ENCODE measurements at regions not wholly inside any gene's neighbourhood (a gene's known extent, or its start where the extent isn't known, plus 50 kb on each side); places are given as distances from the start of the nearest gene placed in this dataset.

- Histone ChIP-seq H3K27ac (replicated peaks; ENCODE audit: low read length) (peak overlapping the region; percentile 7), H3K18ac (ENCODE audit: low read length) (peak overlapping the region; percentile 91), H2BK120ac (ENCODE audit: low read depth, low read length) (no peak overlapping the region), H4K91ac (ENCODE audit: low read depth, low read length, poor library complexity) (no peak overlapping the region), H3K4me2 (ENCODE audit: insufficient read depth, low read length, poor library complexity, severe bottlenecking) (no peak overlapping the region), H2AFZ (ENCODE audit: low read length) (no peak overlapping the region), H3K27me3 (ENCODE audit: control insufficient read depth in 3 of 3, insufficient read depth in 3 of 3, low read depth in 1 of 3, low read length in 3 of 3) (no peaks in the 10 kb centered on the region), H3K4me1 (ENCODE audit: control insufficient read depth in 2 of 2, insufficient read depth in 1 of 2, low read depth in 1 of 2, low read length in 2 of 2) (peaks cover 18 to 23% of the 10 kb centered on the region in 2 donors), H3K9me3 (replicated peaks in 1 of 2; ENCODE audit: control insufficient read depth in 2 of 2, insufficient read depth in 1 of 2, low read depth in 1 of 2, low read length in 2 of 2) (no peaks in the 10 kb centered on the region), H3K4me3 (ENCODE audit: low read length in 2 of 2) (no peak overlapping the region), H3K14ac (ENCODE audit: low read length) (no peak overlapping the region), H3K36me3 (replicated peaks in 1 of 2; ENCODE audit: control insufficient read depth in 2 of 2, insufficient read depth in 2 of 2, low read length in 2 of 2) (no peaks in the 10 kb centered on the region), H4K8ac (ENCODE audit: low read depth, low read length) (no peak overlapping the region), H2AK5ac (ENCODE audit: low read depth, low read length) (peak overlapping the region; percentile 67), H3K9ac (ENCODE audit: low read depth, low read length, poor library complexity) (no peak overlapping the region), H3K79me1 (ENCODE audit: low read depth, low read length) (no peaks in the 10 kb centered on the region), H3K4ac (ENCODE audit: low read length) (peak overlapping the region; percentile 14), H2BK12ac (ENCODE audit: low read length) (no peak overlapping the region), H3K23ac (ENCODE audit: low read depth, low read length, poor library complexity) (no peak overlapping the region), H2BK5ac (ENCODE audit: low read length) (no peak overlapping the region), H2BK15ac (ENCODE audit: low read length) (no peak overlapping the region)
- no peak for DNase-seq (ENCODE audit: low spot score)
- no CpG with 5 or more reads among the region's 5 CpGs for WGBS, 2 donors (ENCODE audit: extremely low coverage in 2 of 2, insufficient read length in 2 of 2, insufficient replicate concordance in 1 of 2)
Observed at GRCh38 chr22:27204280-27204679, 546.9 kb downstream of the MIAT start.

GRCh38 chr22:27204817-27205216 is 547.4 kb downstream of the MIAT start:
- H4K91ac ChIP-seq (ENCODE audit: low read depth, low read length, poor library complexity): no peak overlapping the region
- no peak overlapping the region for H2BK120ac ChIP-seq (ENCODE audit: low read depth, low read length)
- DNase-seq (ENCODE audit: low spot score): no peak
- H2BK5ac ChIP-seq (ENCODE audit: low read length): no peak overlapping the region
- no peaks in the 10 kb centered on the region for H3K9me3 ChIP-seq (replicated peaks in 1 of 2; ENCODE audit: control insufficient read depth in 2 of 2, insufficient read depth in 1 of 2, low read depth in 1 of 2, low read length in 2 of 2)
- H3K23ac ChIP-seq (ENCODE audit: low read depth, low read length, poor library complexity): no peak overlapping the region
- H4K8ac ChIP-seq (ENCODE audit: low read depth, low read length): no peak overlapping the region
- H2AK5ac ChIP-seq (ENCODE audit: low read depth, low read length): no peak overlapping the region
- H2BK15ac ChIP-seq (ENCODE audit: low read length): no peak overlapping the region
- no peak overlapping the region for H3K18ac ChIP-seq (ENCODE audit: low read length)
- no peaks in the 10 kb centered on the region for H3K79me1 ChIP-seq (ENCODE audit: low read depth, low read length)
- H3K4me3 ChIP-seq (ENCODE audit: low read length in 2 of 2): no peak overlapping the region
- H2BK12ac ChIP-seq (ENCODE audit: low read length): no peak overlapping the region
- H2AFZ ChIP-seq (ENCODE audit: low read length): no peak overlapping the region
- no peak overlapping the region for H3K14ac ChIP-seq (ENCODE audit: low read length)
- no CpG with 5 or more reads among the region's 4 CpGs for WGBS, 2 donors (ENCODE audit: extremely low coverage in 2 of 2, insufficient read length in 2 of 2, insufficient replicate concordance in 1 of 2)
- H3K4me2 ChIP-seq (ENCODE audit: insufficient read depth, low read length, poor library complexity, severe bottlenecking): no peak overlapping the region
- H3K36me3 ChIP-seq (replicated peaks in 1 of 2; ENCODE audit: control insufficient read depth in 2 of 2, insufficient read depth in 2 of 2, low read length in 2 of 2): no peaks in the 10 kb centered on the region
- no peak overlapping the region for H3K4ac ChIP-seq (ENCODE audit: low read length)
- H3K9ac ChIP-seq (ENCODE audit: low read depth, low read length, poor library complexity): no peak overlapping the region
- H3K27ac ChIP-seq (replicated peaks; ENCODE audit: low read length): no peak overlapping the region
- peaks cover 18 to 23% of the 10 kb centered on the region in 2 donors for H3K4me1 ChIP-seq (ENCODE audit: control insufficient read depth in 2 of 2, insufficient read depth in 1 of 2, low read depth in 1 of 2, low read length in 2 of 2)
- H3K27me3 ChIP-seq (ENCODE audit: control insufficient read depth in 3 of 3, insufficient read depth in 3 of 3, low read depth in 1 of 3, low read length in 3 of 3): no peaks in the 10 kb centered on the region

- no CpG with 5 or more reads among the region's 9 CpGs for WGBS, 2 donors (ENCODE audit: extremely low coverage in 2 of 2, insufficient read length in 2 of 2, insufficient replicate concordance in 1 of 2)
- peak overlapping the region; percentile 63 for H2BK15ac ChIP-seq (ENCODE audit: low read length)
- H3K9me3 ChIP-seq (replicated peaks in 1 of 2; ENCODE audit: control insufficient read depth in 2 of 2, insufficient read depth in 1 of 2, low read depth in 1 of 2, low read length in 2 of 2): no peaks in the 10 kb centered on the region
- no peak overlapping the region for H2BK120ac ChIP-seq (ENCODE audit: low read depth, low read length)
- H2AK5ac ChIP-seq (ENCODE audit: low read depth, low read length): no peak overlapping the region
- H2AFZ ChIP-seq (ENCODE audit: low read length): no peak overlapping the region
- peak overlapping the region; percentile 23 for H3K18ac ChIP-seq (ENCODE audit: low read length)
- no peaks in the 10 kb centered on the region for H3K36me3 ChIP-seq (replicated peaks in 1 of 2; ENCODE audit: control insufficient read depth in 2 of 2, insufficient read depth in 2 of 2, low read length in 2 of 2)
- no peak overlapping the region for H4K8ac ChIP-seq (ENCODE audit: low read depth, low read length)
- H3K9ac ChIP-seq (ENCODE audit: low read depth, low read length, poor library complexity): no peak overlapping the region
- H2BK5ac ChIP-seq (ENCODE audit: low read length): no peak overlapping the region
- no peak overlapping the region for H3K4me2 ChIP-seq (ENCODE audit: insufficient read depth, low read length, poor library complexity, severe bottlenecking)
- no peak overlapping the region for H3K14ac ChIP-seq (ENCODE audit: low read length)
- no peak overlapping the region for H4K91ac ChIP-seq (ENCODE audit: low read depth, low read length, poor library complexity)
- DNase-seq (ENCODE audit: low spot score): no peak
- H3K79me1 ChIP-seq (ENCODE audit: low read depth, low read length): no peaks in the 10 kb centered on the region
- H3K4ac ChIP-seq (ENCODE audit: low read length): no peak overlapping the region
- no peak overlapping the region for H3K23ac ChIP-seq (ENCODE audit: low read depth, low read length, poor library complexity)
- H3K4me1 ChIP-seq (ENCODE audit: control insufficient read depth in 2 of 2, insufficient read depth in 1 of 2, low read depth in 1 of 2, low read length in 2 of 2): peaks cover 21 to 29% of the 10 kb centered on the region in 2 donors
- H2BK12ac ChIP-seq (ENCODE audit: low read length): no peak overlapping the region
- no peak overlapping the region for H3K4me3 ChIP-seq (ENCODE audit: low read length in 2 of 2)
- no peaks in the 10 kb centered on the region for H3K27me3 ChIP-seq (ENCODE audit: control insufficient read depth in 3 of 3, insufficient read depth in 3 of 3, low read depth in 1 of 3, low read length in 3 of 3)
- no peak overlapping the region for H3K27ac ChIP-seq (replicated peaks; ENCODE audit: low read length)
Observed at GRCh38 chr22:27205492-27206373, 548.3 kb downstream of the MIAT start.

GRCh38 chr22:27206374-27207133 is 549.2 kb downstream of the MIAT start:
- no peak overlapping the region for H3K14ac ChIP-seq (ENCODE audit: low read length)
- H3K36me3 ChIP-seq (replicated peaks in 1 of 2; ENCODE audit: control insufficient read depth in 2 of 2, insufficient read depth in 2 of 2, low read length in 2 of 2): no peaks in the 10 kb centered on the region
- DNase-seq (ENCODE audit: low spot score): no peak
- H3K4me2 ChIP-seq (ENCODE audit: insufficient read depth, low read length, poor library complexity, severe bottlenecking): no peak overlapping the region
- H2AK5ac ChIP-seq (ENCODE audit: low read depth, low read length): no peak overlapping the region
- WGBS, 2 donors (ENCODE audit: extremely low coverage in 2 of 2, insufficient read length in 2 of 2, insufficient replicate concordance in 1 of 2): no CpG with 5 or more reads among the region's 4 CpGs
- H4K8ac ChIP-seq (ENCODE audit: low read depth, low read length): no peak overlapping the region
- H3K4me3 ChIP-seq (ENCODE audit: low read length in 2 of 2): no peak overlapping the region
- no peak overlapping the region for H2BK120ac ChIP-seq (ENCODE audit: low read depth, low read length)
- no peaks in the 10 kb centered on the region for H3K9me3 ChIP-seq (replicated peaks in 1 of 2; ENCODE audit: control insufficient read depth in 2 of 2, insufficient read depth in 1 of 2, low read depth in 1 of 2, low read length in 2 of 2)
- no peak overlapping the region for H3K27ac ChIP-seq (replicated peaks; ENCODE audit: low read length)
- H3K27me3 ChIP-seq (ENCODE audit: control insufficient read depth in 3 of 3, insufficient read depth in 3 of 3, low read depth in 1 of 3, low read length in 3 of 3): no peaks in the 10 kb centered on the region
- H2BK5ac ChIP-seq (ENCODE audit: low read length): no peak overlapping the region
- no peak overlapping the region for H3K23ac ChIP-seq (ENCODE audit: low read depth, low read length, poor library complexity)
- no peak overlapping the region for H3K18ac ChIP-seq (ENCODE audit: low read length)
- H3K9ac ChIP-seq (ENCODE audit: low read depth, low read length, poor library complexity): no peak overlapping the region
- no peak overlapping the region for H4K91ac ChIP-seq (ENCODE audit: low read depth, low read length, poor library complexity)
- H2BK15ac ChIP-seq (ENCODE audit: low read length): no peak overlapping the region
- no peak overlapping the region for H2BK12ac ChIP-seq (ENCODE audit: low read length)
- no peak overlapping the region for H3K4ac ChIP-seq (ENCODE audit: low read length)
- H3K79me1 ChIP-seq (ENCODE audit: low read depth, low read length): no peaks in the 10 kb centered on the region
- no peak overlapping the region for H2AFZ ChIP-seq (ENCODE audit: low read length)
- H3K4me1 ChIP-seq (ENCODE audit: control insufficient read depth in 2 of 2, insufficient read depth in 1 of 2, low read depth in 1 of 2, low read length in 2 of 2): peaks cover 17 to 23% of the 10 kb centered on the region in 2 donors

All from neuronal stem cell (in vitro differentiated cells).